Epithelial cell of esophagus (primary cell): ENCODE measurements at regions not wholly inside any gene's neighbourhood (a gene's known extent, or its start where the extent isn't known, plus 50 kb on each side); places are given as distances from the start of the nearest gene placed in this dataset.
"Not testable (repeated sequence)": the region's sequence is repeated elsewhere in the genome, so short reads cannot be mapped to it uniquely, and the experiment has no call there.

Source experiments
- DNase-seq: peaks from one replicate; pipeline ENCODE4 v3.0.0; 2010; ENCODE audit warnings: low read depth
- H3K4me3 ChIP-seq: 2 replicates; pipeline ENCODE4 v1.5.1; 2011; ENCODE audit warnings: mild to moderate bottlenecking, low read length, control low read depth
- CTCF ChIP-seq: IDR thresholded peaks from 2 replicates; pipeline ENCODE4 v1.5.1; 2011; ENCODE audit warnings: low read depth, mild to moderate bottlenecking, low read length, control low read depth, inconsistent platforms; ENCODE audit not compliant: insufficient read depth; ENCODE audit errors: missing control alignments

DNA sequence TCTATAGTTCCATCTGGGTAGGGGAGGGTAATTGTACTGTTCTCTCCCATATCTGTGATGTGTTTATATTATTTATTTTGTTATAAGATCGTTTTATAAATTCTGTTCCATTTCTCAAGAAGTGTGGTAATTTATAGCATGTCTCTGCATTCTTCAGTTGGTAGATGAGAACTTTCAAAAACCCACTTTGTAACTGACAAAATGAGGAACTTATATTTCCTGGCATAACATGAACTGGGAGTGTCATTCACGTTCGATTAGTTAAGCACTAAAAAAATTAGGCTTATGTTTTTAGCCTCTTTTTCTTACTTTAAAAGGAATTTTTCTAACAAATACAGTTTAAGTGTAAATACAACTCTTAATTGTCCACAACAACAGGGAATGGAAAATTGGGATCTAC is 230.8 kb downstream of the CGGBP1 start:
- no peak for DNase-seq
- H3K4me3 ChIP-seq = no peak overlapping the region
- TF ChIP-seq CTCF = no peak

DNA sequence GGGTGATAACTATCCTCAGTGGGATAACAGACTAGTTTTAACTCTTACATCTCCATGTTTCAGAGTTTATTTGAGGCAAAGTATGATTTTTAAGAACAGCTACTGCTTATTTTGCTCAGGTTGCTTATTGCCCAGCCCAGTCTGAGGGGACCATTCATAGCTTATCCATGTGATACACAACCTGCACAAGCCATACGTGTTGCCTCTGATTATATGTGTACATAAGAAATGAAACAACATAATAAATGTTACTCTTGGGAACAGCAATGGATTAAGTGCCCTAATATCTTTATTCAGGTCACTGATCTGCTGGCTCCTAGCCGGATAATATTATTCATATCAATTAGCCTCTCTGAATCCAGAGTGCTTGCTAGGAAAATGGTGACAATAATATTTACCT is 236.2 kb downstream of the CGGBP1 start:
- TF ChIP-seq CTCF = no peak
- no peak overlapping the region for H3K4me3 ChIP-seq
- DNase-seq = no peak

- not testable (repeated sequence) for H3K4me3 ChIP-seq, DNase-seq
Measured at GRCh38 chr3:87813503-87813902, 245.3 kb downstream of the CGGBP1 start.

- no peak overlapping the region for H3K4me3 ChIP-seq
- TF ChIP-seq CTCF = no peak
- no peak for DNase-seq
Measured at GRCh38 chr3:87811953-87812352, 246.9 kb downstream of the CGGBP1 start.

- no peak overlapping the region for H3K4me3 ChIP-seq
- no peak for TF ChIP-seq CTCF
- DNase-seq = no peak
Measured at GRCh38 chr3:87810452-87811016, 248.3 kb downstream of the CGGBP1 start.

DNA sequence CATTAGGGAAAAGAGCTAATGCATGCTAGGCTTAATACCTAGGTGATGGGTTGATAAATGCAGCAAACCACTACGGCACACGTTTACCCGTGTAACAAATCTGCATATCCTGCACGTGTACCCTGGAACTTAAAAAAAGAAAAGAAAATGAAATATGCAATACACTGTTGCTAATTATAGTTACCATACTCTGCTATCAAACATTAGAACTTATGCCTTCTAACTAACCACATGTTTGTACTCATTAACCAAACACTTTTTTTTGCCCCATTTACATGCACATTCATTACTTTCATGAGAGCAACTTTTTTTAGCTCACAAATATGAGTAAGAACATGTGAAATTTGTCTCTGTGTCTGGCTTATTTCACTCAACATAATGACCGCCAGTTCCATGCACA is 253.1 kb downstream of the CGGBP1 start:
- no peak for TF ChIP-seq CTCF
- no peak overlapping the region for H3K4me3 ChIP-seq
- no peak for DNase-seq

- no peak for DNase-seq
- no peak for TF ChIP-seq CTCF
Measured at GRCh38 chr3:87801409-87801808, 257.4 kb downstream of the CGGBP1 start.

More at GRCh38 chr3:87801409-87801808, 257.4 kb downstream of the CGGBP1 start:
- H3K4me3 ChIP-seq = no peak overlapping the region
